ENCODE measurements at regions not wholly inside any gene's neighbourhood (a gene's known extent, or its start where the extent isn't known, plus 50 kb on each side); places are given as distances from the start of the nearest gene placed in this dataset.

DNA sequence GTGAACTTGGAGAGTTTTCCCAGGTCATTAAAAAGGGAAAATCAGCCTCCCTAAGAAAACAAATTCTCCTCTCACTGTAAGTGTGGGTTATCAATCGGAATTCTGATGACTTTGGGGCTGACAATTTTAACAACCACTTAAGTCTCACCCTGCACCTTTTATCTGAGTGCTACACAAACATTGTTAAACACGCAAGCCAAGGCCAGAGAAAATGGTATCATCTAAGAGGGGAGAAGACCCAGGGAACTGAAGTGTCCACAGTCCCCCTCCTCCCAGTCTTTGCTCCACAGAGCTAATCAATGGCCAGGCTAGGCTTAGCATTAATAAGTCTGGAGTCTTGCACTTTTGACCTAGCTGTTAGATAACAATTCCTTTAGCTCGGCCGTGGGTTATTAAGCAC lies 51.7 kb upstream of the TBX5 start:
- CTCF ChIA-PET = interaction anchor here (1.0 kb wide), 1 partner anchor 212 kb away, joined by 3 read pairs; no protein-coding TSS in a partner anchor
- no peak for ATAC-seq
- Mint-ChIP-seq H3K4me3 (no peak overlapping the region), H3K36me3 (no peaks in the 10 kb centered on the region), H3K27ac (no peak overlapping the region), H3K27me3 (ENCODE audit: low read depth) (peaks cover 72% of the 10 kb centered on the region), H3K4me1 (no peaks in the 10 kb centered on the region), H3K9me3 (no peaks in the 10 kb centered on the region)
- no peak for DNase-seq (ENCODE audit: low spot score)
- POLR2A ChIA-PET = no interaction called here
- TF ChIP-seq GABPB1 (CRISPR knock-in tag; IDR thresholded peaks at IDR 0.05) (no peak), ZBTB21 (CRISPR knock-in tag; IDR thresholded peaks at IDR 0.05; ENCODE audit: borderline replicate concordance) (no peak), HMGXB4 (CRISPR knock-in tag; IDR thresholded peaks at IDR 0.05) (no peak), IRF2 (CRISPR knock-in tag; IDR thresholded peaks at IDR 0.05; ENCODE audit: borderline replicate concordance, low read depth) (no peak)
- TF ChIP-seq, protein P1, sequence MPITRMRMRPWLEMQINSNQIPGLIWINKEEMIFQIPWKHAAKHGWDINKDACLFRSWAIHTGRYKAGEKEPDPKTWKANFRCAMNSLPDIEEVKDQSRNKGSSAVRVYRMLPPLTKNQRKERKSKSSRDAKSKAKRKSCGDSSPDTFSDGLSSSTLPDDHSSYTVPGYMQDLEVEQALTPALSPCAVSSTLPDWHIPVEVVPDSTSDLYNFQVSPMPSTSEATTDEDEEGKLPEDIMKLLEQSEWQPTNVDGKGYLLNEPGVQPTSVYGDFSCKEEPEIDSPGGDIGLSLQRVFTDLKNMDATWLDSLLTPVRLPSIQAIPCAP (CRISPR knock-in tag; IDR thresholded peaks at IDR 0.05) = no peak
- TF ChIP-seq, protein P2, sequence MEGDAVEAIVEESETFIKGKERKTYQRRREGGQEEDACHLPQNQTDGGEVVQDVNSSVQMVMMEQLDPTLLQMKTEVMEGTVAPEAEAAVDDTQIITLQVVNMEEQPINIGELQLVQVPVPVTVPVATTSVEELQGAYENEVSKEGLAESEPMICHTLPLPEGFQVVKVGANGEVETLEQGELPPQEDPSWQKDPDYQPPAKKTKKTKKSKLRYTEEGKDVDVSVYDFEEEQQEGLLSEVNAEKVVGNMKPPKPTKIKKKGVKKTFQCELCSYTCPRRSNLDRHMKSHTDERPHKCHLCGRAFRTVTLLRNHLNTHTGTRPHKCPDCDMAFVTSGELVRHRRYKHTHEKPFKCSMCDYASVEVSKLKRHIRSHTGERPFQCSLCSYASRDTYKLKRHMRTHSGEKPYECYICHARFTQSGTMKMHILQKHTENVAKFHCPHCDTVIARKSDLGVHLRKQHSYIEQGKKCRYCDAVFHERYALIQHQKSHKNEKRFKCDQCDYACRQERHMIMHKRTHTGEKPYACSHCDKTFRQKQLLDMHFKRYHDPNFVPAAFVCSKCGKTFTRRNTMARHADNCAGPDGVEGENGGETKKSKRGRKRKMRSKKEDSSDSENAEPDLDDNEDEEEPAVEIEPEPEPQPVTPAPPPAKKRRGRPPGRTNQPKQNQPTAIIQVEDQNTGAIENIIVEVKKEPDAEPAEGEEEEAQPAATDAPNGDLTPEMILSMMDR (IDR thresholded peaks at IDR 0.05) = no peak

Data from WTC11 (cell line).